Natural killer cell (primary cell): ENCODE measurements at regions not wholly inside any gene's neighbourhood (a gene's known extent, or its start where the extent isn't known, plus 50 kb on each side); places are given as distances from the start of the nearest gene placed in this dataset.

Experiments
- ATAC-seq, 3 donors: fragments of 150-1000 bp in 2 of 3; fragments of 200-7000 bp in 1 of 3; cut with Tn5 transposase; 1 replicate in 1 of 3; 2 replicates in 2 of 3; pipeline ENCODE4 v1.10.0; 2021; ENCODE audit warnings: mild to moderate bottlenecking in 2 of 3, moderate library complexity in 2 of 3
- DNase-seq, 2 donors: peaks; one replicate each; pipeline versions ENCODE4 v3.0.0 to v3.0.0-alpha.2; 2013 to 2021; ENCODE audit warnings: mixed read lengths in 1 of 2
- H3K27ac ChIP-seq: one replicate; pipeline ENCODE4 v1.5.1; 2013; ENCODE audit warnings: mild to moderate bottlenecking, low read length
- H3K27me3 ChIP-seq: one replicate; pipeline ENCODE4 v1.6.1; 2013; ENCODE audit warnings: low read length; ENCODE audit not compliant: control insufficient read depth, insufficient read depth
- H3K36me3 ChIP-seq: one replicate; pipeline ENCODE4 v1.6.1; 2013; ENCODE audit warnings: low read length; ENCODE audit not compliant: control insufficient read depth, insufficient read depth
- H3K4me1 ChIP-seq: one replicate; pipeline ENCODE4 v1.6.1; 2013; ENCODE audit warnings: low read length; ENCODE audit not compliant: control insufficient read depth, insufficient read depth
- H3K4me3 ChIP-seq: one replicate; pipeline ENCODE4 v1.5.1; 2013; ENCODE audit warnings: low read length
- H3K9me3 ChIP-seq: one replicate; pipeline ENCODE4 v1.6.1; 2013; ENCODE audit warnings: low read length; ENCODE audit not compliant: control insufficient read depth, insufficient read depth
- H3K27ac Mint-ChIP-seq, 2 donors: one replicate each; pipeline ENCODE4 v1.8.0; 2022; ENCODE audit warnings: mild to moderate bottlenecking in 2 of 2, mixed read lengths in 2 of 2, moderate library complexity in 1 of 2
- H3K27me3 Mint-ChIP-seq, 2 donors: one replicate each; pipeline ENCODE4 v1.8.0; 2022; ENCODE audit warnings: low read depth in 2 of 2, mixed read lengths in 2 of 2
- H3K36me3 Mint-ChIP-seq: one replicate; pipeline ENCODE4 v1.8.0; 2022; ENCODE audit warnings: mixed read lengths
- H3K4me1 Mint-ChIP-seq, 2 donors: one replicate each; pipeline ENCODE4 v1.8.0; 2022; ENCODE audit warnings: mixed read lengths in 2 of 2
- H3K4me3 Mint-ChIP-seq: one replicate; pipeline ENCODE4 v1.8.0; 2022; ENCODE audit warnings: mild to moderate bottlenecking, moderate library complexity, mixed read lengths
- H3K9me3 Mint-ChIP-seq, 2 donors: one replicate each; pipeline ENCODE4 v1.8.0; 2022; ENCODE audit warnings: mixed read lengths in 2 of 2
- CTCF ChIP-seq: fragments of 200-600 bp; IDR thresholded peaks from one replicate; pipeline ENCODE4 v1.8.0; 2022; ENCODE audit warnings: antibody characterized with exemption
- WGBS: methylation state at CpG from one replicate; pipeline ENCODE4 v1.1.7; 2013; ENCODE audit warnings: missing lambda C conversion rate; ENCODE audit not compliant: insufficient coverage; 5-methylcytosine and 5-hydroxymethylcytosine counted together
- intact Hi-C: fragments of 100-400 bp; cut with micrococcal nuclease; formaldehyde crosslinking; loops from one replicate; pipeline ENCODE4 v1.14.2; 2022

GRCh38 chr12:46674800-46675199, 151.0 kb downstream of the SLC38A4 start:
- Histone ChIP-seq H3K36me3 (no peaks in the 10 kb centered on the region), H3K27ac (no peak overlapping the region), H3K4me3 (no peak overlapping the region), H3K9me3 (no peaks in the 10 kb centered on the region), H3K4me1 (no peaks in the 10 kb centered on the region), H3K27me3 (no peaks in the 10 kb centered on the region)
- 74% methylated on average over 4 of the region's 4 CpGs for WGBS
- no peak for TF ChIP-seq CTCF
- Mint-ChIP-seq H3K27ac (no peak overlapping the region), H3K4me3 (no peak overlapping the region), H3K4me1 (peaks cover 0 to 12% of the 10 kb centered on the region in 2 donors), H3K27me3 (no peaks in the 10 kb centered on the region), H3K9me3 (peaks cover 0 to 2% of the 10 kb centered on the region in 2 donors), H3K36me3 (peaks cover 9% of the 10 kb centered on the region)
- ATAC-seq (no peak), DNase-seq (no peak)
- intact Hi-C loops, result no loop called here

GRCh38 chr12:46674129-46674528, 151.7 kb downstream of the SLC38A4 start:
- Histone ChIP-seq H3K9me3 (no peaks in the 10 kb centered on the region), H3K4me3 (no peak overlapping the region), H3K27ac (no peak overlapping the region), H3K27me3 (no peaks in the 10 kb centered on the region), H3K4me1 (no peaks in the 10 kb centered on the region), H3K36me3 (no peaks in the 10 kb centered on the region)
- Mint-ChIP-seq H3K9me3 (peaks cover 0 to 2% of the 10 kb centered on the region in 2 donors), H3K27ac (no peak overlapping the region), H3K27me3 (no peaks in the 10 kb centered on the region), H3K4me1 (peaks cover 0 to 12% of the 10 kb centered on the region in 2 donors), H3K4me3 (no peak overlapping the region), H3K36me3 (peaks cover 10% of the 10 kb centered on the region)
- no peak for TF ChIP-seq CTCF
- whole genome bisulfite sequencing, result no CpG with 5 or more reads among the region's 1 CpG
- ATAC-seq (no peak), DNase-seq (no peak)
- intact Hi-C loops, result no loop called here

DNA sequence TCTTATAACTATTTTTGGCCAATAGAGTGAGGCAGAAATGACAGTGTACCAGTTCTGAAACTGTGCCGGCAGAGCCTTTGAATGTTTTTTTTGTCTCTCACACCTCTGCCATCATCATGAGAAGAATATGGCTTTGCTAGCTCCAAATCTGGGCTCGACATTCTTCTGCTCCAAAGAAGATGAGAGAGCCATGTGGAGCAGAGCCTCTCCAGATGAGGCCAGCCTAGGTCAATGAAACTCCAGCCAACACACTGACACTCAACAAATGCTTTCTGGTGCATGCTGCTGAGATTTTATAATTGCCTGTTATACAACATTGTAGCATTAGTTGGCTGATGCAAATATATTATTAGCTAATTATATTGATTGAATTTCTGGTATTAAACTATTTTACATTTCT, 154.7 kb downstream of the SLC38A4 start:
- Histone ChIP-seq H3K27me3 (no peaks in the 10 kb centered on the region), H3K27ac (no peak overlapping the region), H3K4me1 (no peaks in the 10 kb centered on the region), H3K9me3 (no peaks in the 10 kb centered on the region), H3K36me3 (no peaks in the 10 kb centered on the region), H3K4me3 (no peak overlapping the region)
- peaks cover 10% of the 10 kb centered on the region for H3K36me3 Mint-ChIP-seq
- no peaks in the 10 kb centered on the region for H3K27me3 Mint-ChIP-seq
- intact Hi-C loops, result no loop called here
- peaks cover 0 to 2% of the 10 kb centered on the region in 2 donors for H3K9me3 Mint-ChIP-seq
- TF ChIP-seq CTCF, result no peak
- peaks cover 0 to 7% of the 10 kb centered on the region in 2 donors for H3K4me1 Mint-ChIP-seq
- WGBS, result 93% methylated on average over 2 of the region's 2 CpGs
- ATAC-seq, result no peak
- no peak overlapping the region for H3K4me3 Mint-ChIP-seq
- no peak for DNase-seq
- no peak overlapping the region for H3K27ac Mint-ChIP-seq

DNA sequence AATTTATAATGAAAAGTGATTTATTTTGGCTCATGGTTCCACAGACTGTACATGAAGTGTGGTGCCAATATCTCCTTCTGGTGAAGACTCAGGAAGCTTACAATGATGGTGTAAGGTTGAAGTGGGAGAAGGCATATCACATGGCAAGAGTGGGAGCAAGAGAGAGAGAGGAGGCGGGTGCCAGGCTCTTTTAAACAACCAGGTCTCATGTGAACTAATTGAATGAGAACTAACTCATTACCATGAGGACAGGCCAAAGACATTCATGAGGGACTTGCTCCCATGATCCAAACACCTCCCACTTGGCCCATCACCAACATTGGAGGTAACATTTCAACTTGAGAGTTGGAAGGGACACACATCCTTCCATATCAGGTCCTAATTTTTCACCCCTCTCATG, 155.2 kb downstream of the SLC38A4 start:
- peaks cover 3 to 9% of the 10 kb centered on the region in 2 donors for H3K4me1 Mint-ChIP-seq
- no peak overlapping the region for H3K27ac Mint-ChIP-seq
- no peak overlapping the region for H3K4me3 ChIP-seq
- WGBS, result 89% methylated on average over 1 of the region's 1 CpG
- no peak overlapping the region for H3K27ac ChIP-seq
- ATAC-seq, result no peak
- no peaks in the 10 kb centered on the region for H3K36me3 ChIP-seq
- TF ChIP-seq CTCF, result no peak
- no peak for DNase-seq
- intact Hi-C loops, result no loop called here
- H3K27me3 Mint-ChIP-seq, result no peaks in the 10 kb centered on the region
- peaks cover 10% of the 10 kb centered on the region for H3K36me3 Mint-ChIP-seq
- no peaks in the 10 kb centered on the region for H3K27me3 ChIP-seq
- no peak overlapping the region for H3K4me3 Mint-ChIP-seq
- peaks cover 0 to 2% of the 10 kb centered on the region in 2 donors for H3K9me3 Mint-ChIP-seq
- H3K4me1 ChIP-seq, result no peaks in the 10 kb centered on the region
- no peaks in the 10 kb centered on the region for H3K9me3 ChIP-seq
